HUES6 (cell line): ENCODE measurements at regions not wholly inside any gene's neighbourhood (a gene's known extent, or its start where the extent isn't known, plus 50 kb on each side); places are given as distances from the start of the nearest gene placed in this dataset.
A peak's percentile ranks its signal among the peaks of the same experiment; 100 is the strongest.

Experiments used
- H3K27ac ChIP-seq: 2 replicates; pipeline ENCODE4 v1.7.0; 2013; ENCODE audit warnings: low read depth, mild to moderate bottlenecking, low read length, inconsistent platforms
- H3K27me3 ChIP-seq: 2 replicates; pipeline ENCODE4 v1.6.1; 2013; ENCODE audit warnings: low read length; ENCODE audit not compliant: control insufficient read depth, insufficient read depth
- H3K36me3 ChIP-seq: 2 replicates; pipeline ENCODE4 v1.6.1; 2013; ENCODE audit warnings: low read length; ENCODE audit not compliant: control insufficient read depth, insufficient read depth
- H3K4me1 ChIP-seq: 2 replicates; pipeline ENCODE4 v1.6.1; 2013; ENCODE audit warnings: low read length; ENCODE audit not compliant: control insufficient read depth, insufficient read depth
- H3K4me3 ChIP-seq: 2 replicates; pipeline ENCODE4 v1.5.1; 2013; ENCODE audit warnings: low read depth, low read length
- H3K9ac ChIP-seq: one replicate; pipeline ENCODE4 v1.6.1; 2013; ENCODE audit warnings: mild to moderate bottlenecking, low read length
- H3K9me3 ChIP-seq: 2 replicates; pipeline ENCODE4 v1.6.1; 2013; ENCODE audit warnings: low read depth, low read length; ENCODE audit not compliant: control insufficient read depth, insufficient read depth

DNA sequence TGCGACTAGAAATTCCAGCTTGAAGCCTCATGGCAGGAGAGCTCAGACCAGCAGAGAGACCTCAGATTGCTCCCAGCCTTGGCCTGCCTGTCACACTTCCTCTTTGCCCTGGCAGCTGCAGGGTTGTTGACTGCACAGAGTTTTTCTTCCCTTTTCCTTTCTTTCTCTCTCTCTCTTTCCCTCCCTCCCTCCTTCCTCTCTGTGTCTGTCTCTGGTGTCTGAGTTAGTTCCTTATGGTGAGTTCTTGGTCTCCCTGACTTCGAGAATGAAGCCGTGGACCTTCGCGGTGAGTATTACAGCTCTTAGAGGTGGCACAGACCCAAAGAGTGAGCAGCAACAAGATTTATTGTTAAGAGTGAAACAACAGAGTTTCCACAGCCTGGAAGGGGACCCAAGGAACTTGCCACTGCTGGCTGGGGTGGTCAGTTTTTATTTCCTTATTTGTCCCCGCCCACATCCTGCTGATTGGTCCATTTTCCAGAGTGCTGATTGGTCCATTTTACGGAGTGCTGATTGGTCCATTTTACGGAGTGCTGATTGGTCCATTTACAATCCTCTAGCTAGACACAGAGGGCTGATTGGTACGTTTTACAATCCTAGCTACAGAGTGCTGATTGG, 266.3 kb downstream of the RPS24 start:
- H3K4me1 ChIP-seq: peaks cover 13% of the 10 kb centered on the region
- peaks cover 4% of the 10 kb centered on the region; the same call in 1 of the 2 replicates for H3K9me3 ChIP-seq
- no peak overlapping the region for H3K27ac ChIP-seq
- no peaks in the 10 kb centered on the region for H3K36me3 ChIP-seq
- H3K4me3 ChIP-seq: no peak overlapping the region
- no peaks in the 10 kb centered on the region; the same call in 1 of the 2 replicates for H3K27me3 ChIP-seq
- no peak overlapping the region for H3K9ac ChIP-seq

DNA sequence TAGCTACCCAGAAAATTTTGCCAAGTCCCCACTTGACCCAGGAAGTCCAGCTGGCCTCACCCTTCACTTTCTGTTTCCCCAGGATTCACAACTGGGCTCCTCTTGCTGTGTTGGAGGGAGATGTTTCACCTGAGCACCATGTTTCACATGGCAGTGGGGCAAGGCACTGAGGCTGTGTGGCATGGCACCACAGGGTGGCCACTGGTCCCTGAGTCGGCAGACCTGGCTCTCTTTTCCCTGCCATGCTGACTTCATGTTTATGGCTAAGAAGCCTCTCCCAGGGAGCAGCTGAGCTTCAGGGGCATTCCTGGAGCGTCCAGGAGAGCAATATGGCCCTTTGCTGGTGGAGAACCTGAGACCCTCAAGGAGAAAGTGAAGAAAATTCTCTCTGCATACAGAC, 266.9 kb downstream of the RPS24 start:
- Histone ChIP-seq H3K36me3 (no peaks in the 10 kb centered on the region), H3K4me3 (no peak overlapping the region), H3K9ac (no peak overlapping the region), H3K27me3 (no peaks in the 10 kb centered on the region; the same call in 1 of the 2 replicates), H3K4me1 (peaks cover 16% of the 10 kb centered on the region), H3K27ac (no peak overlapping the region), H3K9me3 (peaks cover 4% of the 10 kb centered on the region; the same call in 1 of the 2 replicates)

DNA sequence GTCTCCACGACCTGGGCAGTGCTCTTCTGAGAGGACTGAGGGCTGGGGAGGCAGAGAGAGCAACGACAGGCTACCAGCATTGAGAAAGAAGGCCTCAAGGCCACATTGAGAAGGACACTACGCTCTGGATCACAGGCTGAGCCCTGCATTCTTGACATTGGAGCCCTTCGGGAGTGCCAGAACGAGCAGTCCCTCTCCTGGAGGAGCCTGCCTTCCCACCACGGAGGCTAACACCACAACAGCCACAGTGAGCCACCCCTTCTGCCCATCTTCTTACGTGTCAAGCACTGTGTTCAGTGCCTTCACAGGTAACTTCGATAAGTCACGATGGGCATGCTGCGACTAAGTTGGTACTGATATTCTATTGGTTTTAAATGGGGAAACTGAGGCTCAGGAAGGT, 267.8 kb downstream of the RPS24 start:
- Histone ChIP-seq H3K27ac (no peak overlapping the region), H3K9me3 (peaks cover 4% of the 10 kb centered on the region; the same call in 1 of the 2 replicates), H3K27me3 (no peaks in the 10 kb centered on the region; the same call in 1 of the 2 replicates), H3K4me1 (peaks cover 22% of the 10 kb centered on the region), H3K4me3 (no peak overlapping the region), H3K9ac (no peak overlapping the region), H3K36me3 (no peaks in the 10 kb centered on the region)

DNA sequence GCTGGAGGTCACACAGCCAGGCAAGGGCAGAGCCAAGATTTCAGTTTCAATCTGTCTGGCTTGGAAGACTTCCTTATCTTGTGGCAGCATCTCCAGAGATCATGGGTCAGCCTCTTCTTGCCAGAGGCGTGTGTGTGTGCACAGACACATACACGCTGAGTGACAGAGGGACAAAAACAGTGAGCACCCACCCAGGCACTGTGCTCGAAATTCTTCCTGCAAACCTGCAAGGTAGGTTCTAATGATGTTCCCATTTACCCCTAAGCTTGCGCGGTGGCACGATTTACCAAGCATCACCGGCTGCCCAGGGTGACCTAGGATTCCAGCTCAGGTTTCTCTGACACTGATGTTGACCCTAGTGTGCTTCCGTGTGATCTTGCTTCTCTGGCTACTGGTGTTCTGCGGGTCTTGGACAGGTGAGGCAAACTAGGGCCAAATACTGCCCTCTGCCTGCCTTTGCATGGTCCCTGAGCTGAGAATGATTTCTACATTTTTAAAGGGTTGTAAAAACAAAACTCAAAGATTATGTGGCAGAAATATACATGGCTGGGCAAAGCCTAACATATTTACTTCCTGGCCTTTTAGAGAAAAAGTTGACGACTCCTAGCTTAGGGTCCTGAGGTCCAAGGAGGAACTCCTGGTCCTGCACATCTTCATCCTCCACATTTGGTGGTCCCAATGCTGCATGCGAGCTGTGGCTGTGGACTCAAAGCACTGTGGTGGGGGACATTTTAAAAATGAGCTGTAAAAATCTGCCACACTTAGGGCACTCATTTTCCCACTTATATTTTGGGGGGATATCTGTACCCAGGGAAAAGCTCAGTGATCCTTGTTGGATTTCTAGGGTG, 268.5 kb downstream of the RPS24 start:
- Histone ChIP-seq H3K27me3 (no peaks in the 10 kb centered on the region; the same call in 1 of the 2 replicates), H3K27ac (no peak overlapping the region), H3K9me3 (peaks cover 4% of the 10 kb centered on the region; the same call in 1 of the 2 replicates), H3K36me3 (no peaks in the 10 kb centered on the region), H3K4me3 (peak overlapping the region; percentile 80), H3K9ac (peak overlapping the region; percentile 66), H3K4me1 (peaks cover 22% of the 10 kb centered on the region)

DNA sequence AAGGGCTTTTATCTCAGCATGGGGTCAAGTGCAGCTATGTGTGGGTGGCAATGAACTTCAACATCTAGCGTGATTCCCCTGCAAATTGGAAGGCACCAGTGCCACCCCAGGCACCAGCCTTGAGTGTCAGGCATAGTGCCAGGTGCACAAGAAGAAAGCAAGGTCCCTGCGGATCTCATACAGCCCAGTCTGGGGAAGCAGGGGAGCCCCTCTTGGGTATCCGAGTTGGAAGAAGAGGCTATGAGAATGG, 269.0 kb downstream of the RPS24 start:
- no peaks in the 10 kb centered on the region for H3K36me3 ChIP-seq
- H3K4me3 ChIP-seq: peak overlapping the region; percentile 80
- H3K9ac ChIP-seq: peak overlapping the region; percentile 66
- no peaks in the 10 kb centered on the region; the same call in 1 of the 2 replicates for H3K27me3 ChIP-seq
- H3K27ac ChIP-seq: peak overlapping the region; percentile 48; the same call in 1 of the 2 replicates
- peaks cover 4% of the 10 kb centered on the region; the same call in 1 of the 2 replicates for H3K9me3 ChIP-seq
- H3K4me1 ChIP-seq: peaks cover 22% of the 10 kb centered on the region

DNA sequence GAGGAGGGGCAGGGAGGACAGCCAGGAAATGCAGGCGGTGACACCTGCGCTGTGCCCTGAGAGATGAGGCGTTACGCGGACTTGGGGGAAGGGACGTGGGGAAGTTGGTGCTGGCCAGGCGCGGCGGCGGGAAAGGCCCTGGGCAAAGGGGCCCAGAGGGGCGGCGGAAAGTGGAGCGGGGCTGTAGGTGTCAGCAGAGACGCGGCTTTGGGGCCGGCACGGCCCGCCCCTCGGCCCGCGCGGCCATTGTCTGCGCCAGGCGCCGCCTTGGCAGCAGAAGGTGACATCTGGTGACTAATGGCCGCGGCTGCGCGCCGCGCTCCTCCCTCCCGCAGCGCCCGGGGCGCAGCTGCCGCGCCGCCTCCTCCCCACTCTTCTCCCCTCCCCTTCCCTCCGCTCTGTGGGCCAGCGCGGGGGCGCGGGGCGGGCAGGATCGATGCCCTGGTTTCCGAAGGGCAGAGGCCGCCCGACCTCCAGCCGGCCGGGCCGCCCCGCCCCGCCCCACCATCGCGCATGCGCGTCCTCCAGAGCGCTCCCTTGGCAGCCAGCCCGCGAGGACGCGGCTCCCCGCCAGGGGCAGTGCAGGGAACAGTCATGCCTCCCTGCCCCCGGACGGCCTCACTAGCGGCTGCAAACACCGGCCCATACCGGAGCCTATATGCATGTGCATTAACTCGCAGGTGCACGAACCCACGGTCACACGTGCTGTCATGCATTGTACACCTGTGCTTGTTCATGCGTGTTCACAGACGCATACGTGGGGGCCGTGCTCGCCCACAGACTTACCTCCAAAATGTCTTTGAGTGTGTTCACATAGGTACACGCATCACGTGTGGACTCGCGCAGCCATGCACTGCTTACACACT, 269.6 kb downstream of the RPS24 start:
- H3K9ac ChIP-seq: peak overlapping the region; percentile 66
- no peaks in the 10 kb centered on the region; the same call in 1 of the 2 replicates for H3K27me3 ChIP-seq
- peaks cover 4% of the 10 kb centered on the region; the same call in 1 of the 2 replicates for H3K9me3 ChIP-seq
- H3K4me1 ChIP-seq: peaks cover 22% of the 10 kb centered on the region
- peak overlapping the region; percentile 48; the same call in 1 of the 2 replicates for H3K27ac ChIP-seq
- H3K4me3 ChIP-seq: peak overlapping the region; percentile 80
- H3K36me3 ChIP-seq: no peaks in the 10 kb centered on the region

DNA sequence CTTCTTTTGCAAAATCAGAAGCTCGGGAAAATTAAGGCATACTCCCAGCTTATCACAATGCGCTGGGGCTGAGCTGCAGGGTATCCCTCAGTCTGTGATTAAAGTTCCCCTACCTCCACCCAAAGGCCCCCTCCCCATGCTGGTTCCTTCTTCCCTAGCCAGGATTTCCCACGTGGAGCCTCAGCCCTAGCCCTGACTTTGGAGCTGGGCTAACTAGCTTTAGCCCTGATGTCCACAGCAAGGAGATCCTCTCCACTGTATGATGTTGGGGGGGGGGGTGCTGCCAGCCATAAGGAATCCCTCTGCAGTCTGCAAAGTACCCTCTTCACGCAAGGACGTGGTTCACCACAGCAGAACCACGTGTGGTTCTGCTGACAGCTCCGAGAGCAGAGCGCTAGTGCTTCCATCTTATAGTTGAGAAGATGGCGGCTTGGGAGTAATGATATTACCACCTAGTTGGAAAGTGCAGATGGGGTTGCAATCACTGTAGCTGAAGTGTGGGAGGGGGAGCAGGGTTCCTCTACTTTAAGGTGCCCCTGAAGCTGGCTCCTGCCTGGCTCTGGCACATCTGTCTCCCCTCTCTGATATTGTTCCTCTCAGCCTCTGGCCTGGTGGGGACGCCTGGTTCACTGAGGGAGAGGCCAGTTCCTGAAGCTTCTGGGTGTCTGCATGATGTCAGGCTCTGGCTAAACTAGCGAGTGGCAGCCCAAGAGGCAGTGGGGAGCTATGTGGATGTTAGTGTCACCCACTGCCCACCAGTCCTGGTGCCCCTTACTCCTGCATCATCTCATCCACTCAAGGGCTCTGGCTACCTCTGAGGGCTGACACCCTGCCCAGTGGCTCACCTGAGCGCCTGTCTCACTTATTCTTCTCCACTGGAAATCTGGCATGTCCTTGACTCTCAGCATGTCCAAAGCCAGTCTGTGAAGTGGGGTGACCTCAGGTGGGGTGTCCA, 270.7 kb downstream of the RPS24 start:
- H3K9me3 ChIP-seq: peaks cover 4% of the 10 kb centered on the region; the same call in 1 of the 2 replicates
- no peaks in the 10 kb centered on the region for H3K36me3 ChIP-seq
- H3K9ac ChIP-seq: no peak overlapping the region
- peaks cover 22% of the 10 kb centered on the region for H3K4me1 ChIP-seq
- H3K4me3 ChIP-seq: no peak overlapping the region
- no peak overlapping the region for H3K27ac ChIP-seq
- no peaks in the 10 kb centered on the region; the same call in 1 of the 2 replicates for H3K27me3 ChIP-seq

DNA sequence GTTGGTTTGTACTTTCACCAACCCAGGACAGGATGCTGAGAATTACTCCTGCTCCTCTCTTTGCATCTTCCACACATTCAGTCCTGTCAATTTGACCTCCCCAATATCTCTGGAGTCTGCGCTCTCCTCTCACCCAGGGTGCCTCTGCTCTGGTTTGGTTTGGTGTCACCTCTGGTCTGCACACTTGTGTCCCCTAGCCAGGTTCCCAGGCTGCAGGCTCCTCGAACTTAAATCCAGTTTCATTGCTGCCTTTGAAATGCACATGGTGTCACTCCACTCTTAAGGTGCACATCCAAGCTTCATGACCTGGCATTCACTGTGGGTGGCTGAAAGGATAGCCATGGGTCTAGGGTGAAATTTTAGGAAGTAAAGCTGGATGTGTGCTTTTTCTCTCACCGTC, 271.6 kb downstream of the RPS24 start:
- no peaks in the 10 kb centered on the region for H3K36me3 ChIP-seq
- H3K27ac ChIP-seq: no peak overlapping the region
- H3K4me3 ChIP-seq: no peak overlapping the region
- peaks cover 22% of the 10 kb centered on the region for H3K4me1 ChIP-seq
- H3K9ac ChIP-seq: no peak overlapping the region
- H3K27me3 ChIP-seq: no peaks in the 10 kb centered on the region; the same call in 1 of the 2 replicates
- 0 out of 2 replicates have a peak, but pooled peaks cover 2% of the 10 kb centered on the region for H3K9me3 ChIP-seq

DNA sequence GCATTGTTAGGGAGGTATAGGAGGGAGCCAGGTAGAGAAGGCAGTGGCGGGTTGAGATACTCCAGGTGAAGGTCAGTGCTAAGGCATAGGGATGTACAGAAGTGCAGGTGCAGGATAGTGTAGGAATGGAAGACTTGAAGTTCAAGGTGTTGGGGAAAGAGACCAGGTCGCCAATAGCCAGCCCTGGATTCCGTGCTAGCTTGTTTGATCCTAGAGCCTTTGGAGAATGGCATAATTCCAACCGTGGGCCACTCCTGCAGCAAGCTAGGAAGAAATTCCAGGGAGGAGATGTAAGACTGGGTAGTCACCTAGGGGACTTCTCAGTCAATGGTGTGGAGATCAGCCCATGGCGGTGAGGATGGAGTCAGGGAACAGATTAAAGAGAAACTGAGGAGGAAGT, 272.7 kb downstream of the RPS24 start:
- H3K9ac ChIP-seq: no peak overlapping the region

DNA sequence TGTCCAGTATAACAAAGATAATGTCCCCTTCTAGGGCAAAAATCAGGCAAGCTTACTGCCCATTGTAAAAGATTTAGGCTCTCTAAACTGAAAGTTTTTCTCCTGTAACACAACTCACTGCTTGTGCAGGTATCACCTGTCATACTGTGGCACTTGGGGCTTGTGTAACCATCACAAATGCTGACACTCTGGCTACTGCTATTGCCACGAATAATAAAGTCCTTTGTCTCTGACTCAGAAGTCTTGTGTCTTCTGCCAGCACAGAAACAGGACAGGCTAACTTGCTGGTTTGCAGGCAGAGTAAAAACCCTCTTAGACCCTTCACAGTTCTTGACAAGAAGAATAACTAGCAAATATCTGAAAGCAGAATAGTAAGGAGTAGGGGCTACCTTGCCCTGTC, 273.9 kb downstream of the RPS24 start:
- Histone ChIP-seq H3K4me3 (no peak overlapping the region), H3K4me1 (peaks cover 21% of the 10 kb centered on the region), H3K36me3 (no peaks in the 10 kb centered on the region), H3K9ac (no peak overlapping the region), H3K9me3 (no peaks in the 10 kb centered on the region), H3K27ac (no peak overlapping the region), H3K27me3 (no peaks in the 10 kb centered on the region; the same call in 1 of the 2 replicates)

More for the DNA sequence above, 272.7 kb downstream of the RPS24 start:
- H3K27me3 ChIP-seq: no peaks in the 10 kb centered on the region; the same call in 1 of the 2 replicates
- no peak overlapping the region for H3K4me3 ChIP-seq
- no peak overlapping the region for H3K27ac ChIP-seq
- peaks cover 22% of the 10 kb centered on the region for H3K4me1 ChIP-seq
- no peaks in the 10 kb centered on the region for H3K9me3 ChIP-seq
- no peaks in the 10 kb centered on the region for H3K36me3 ChIP-seq
